Fibroblast of skin of abdomen (primary cell): ENCODE measurements at regions not wholly inside any gene's neighbourhood (a gene's known extent, or its start where the extent isn't known, plus 50 kb on each side); places are given as distances from the start of the nearest gene placed in this dataset.

Experiments
- DNase-seq: peaks from one replicate; pipeline ENCODE4 v3.0.0-alpha.2; 2013

- DNase-seq = no peak
These were observed 406.6 kb upstream of the EPHA7 start for GRCh38 chr6:93825950-93826349.

GRCh38 chr6:93823489-93823888, 404.1 kb upstream of the EPHA7 start:
- DNase-seq = no peak

- no peak for DNase-seq
These were observed 403.3 kb upstream of the EPHA7 start for GRCh38 chr6:93822434-93823265.

- DNase-seq = no peak
These were observed 402.6 kb upstream of the EPHA7 start for GRCh38 chr6:93821953-93822352.

GRCh38 chr6:93820465-93821082, 401.2 kb upstream of the EPHA7 start:
- no peak for DNase-seq

GRCh38 chr6:93819189-93819588, 399.8 kb upstream of the EPHA7 start:
- no peak for DNase-seq

GRCh38 chr6:93817937-93818336, 398.6 kb upstream of the EPHA7 start:
- no peak for DNase-seq

GRCh38 chr6:93806409-93807270, 387.3 kb upstream of the EPHA7 start:
- DNase-seq = no peak

- no peak for DNase-seq
These were observed 381.9 kb upstream of the EPHA7 start for GRCh38 chr6:93801101-93801847.

- peak; percentile 31 for DNase-seq
These were observed 379.9 kb upstream of the EPHA7 start for GRCh38 chr6:93799226-93799625.

- DNase-seq = peak; percentile 2
These were observed 374.8 kb upstream of the EPHA7 start for GRCh38 chr6:93794166-93794565.

GRCh38 chr6:93792746-93793145, 373.4 kb upstream of the EPHA7 start:
- DNase-seq = peak; percentile 4

GRCh38 chr6:93790981-93791380, 371.6 kb upstream of the EPHA7 start:
- peak; percentile 30 for DNase-seq

- no peak for DNase-seq
These were observed 370.2 kb upstream of the EPHA7 start for GRCh38 chr6:93789532-93789931.

GRCh38 chr6:93787841-93788240, 368.5 kb upstream of the EPHA7 start:
- DNase-seq = peak; percentile 37

- DNase-seq = peak; percentile 36
These were observed 367.3 kb upstream of the EPHA7 start for GRCh38 chr6:93786474-93787330.

- no peak for DNase-seq
These were observed 366.3 kb upstream of the EPHA7 start for GRCh38 chr6:93785694-93786030.

- DNase-seq = peak; percentile 93
These were observed 365.7 kb upstream of the EPHA7 start for GRCh38 chr6:93784794-93785693.

- peak; percentile 44 for DNase-seq
These were observed 359.9 kb upstream of the EPHA7 start for GRCh38 chr6:93779086-93779841.

- DNase-seq = no peak
These were observed 339.8 kb upstream of the EPHA7 start for GRCh38 chr6:93759190-93759589.
